ENCODE measurements at regions not wholly inside any gene's neighbourhood (a gene's known extent, or its start where the extent isn't known, plus 50 kb on each side); places are given as distances from the start of the nearest gene placed in this dataset.

DNA sequence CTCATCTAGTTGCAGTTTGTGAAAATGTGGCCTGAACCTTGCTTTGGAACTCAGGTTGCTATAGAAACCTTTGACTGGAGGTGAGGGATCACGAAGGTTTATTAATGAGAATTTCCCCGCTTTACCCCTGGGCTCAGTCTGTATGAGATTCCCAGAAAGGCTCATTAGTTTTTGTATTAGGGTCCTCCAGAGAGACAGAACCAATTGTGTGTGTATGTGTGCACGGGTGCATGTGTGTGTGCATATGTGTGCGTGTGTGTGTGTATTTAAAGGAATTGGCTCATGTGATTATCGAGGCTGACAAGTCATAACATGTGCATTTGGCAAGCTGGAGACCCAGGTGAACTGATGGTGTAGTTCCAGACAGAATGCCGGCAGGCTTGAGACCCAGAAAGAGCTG lies 113.8 kb upstream of the DLX2 start:
- no peak overlapping the region for H3K4me3 ChIP-seq (replicated peaks in 1 of 2; ENCODE audit: low read depth in 2 of 2, low read length in 2 of 2)
- TF ChIP-seq, protein P1, sequence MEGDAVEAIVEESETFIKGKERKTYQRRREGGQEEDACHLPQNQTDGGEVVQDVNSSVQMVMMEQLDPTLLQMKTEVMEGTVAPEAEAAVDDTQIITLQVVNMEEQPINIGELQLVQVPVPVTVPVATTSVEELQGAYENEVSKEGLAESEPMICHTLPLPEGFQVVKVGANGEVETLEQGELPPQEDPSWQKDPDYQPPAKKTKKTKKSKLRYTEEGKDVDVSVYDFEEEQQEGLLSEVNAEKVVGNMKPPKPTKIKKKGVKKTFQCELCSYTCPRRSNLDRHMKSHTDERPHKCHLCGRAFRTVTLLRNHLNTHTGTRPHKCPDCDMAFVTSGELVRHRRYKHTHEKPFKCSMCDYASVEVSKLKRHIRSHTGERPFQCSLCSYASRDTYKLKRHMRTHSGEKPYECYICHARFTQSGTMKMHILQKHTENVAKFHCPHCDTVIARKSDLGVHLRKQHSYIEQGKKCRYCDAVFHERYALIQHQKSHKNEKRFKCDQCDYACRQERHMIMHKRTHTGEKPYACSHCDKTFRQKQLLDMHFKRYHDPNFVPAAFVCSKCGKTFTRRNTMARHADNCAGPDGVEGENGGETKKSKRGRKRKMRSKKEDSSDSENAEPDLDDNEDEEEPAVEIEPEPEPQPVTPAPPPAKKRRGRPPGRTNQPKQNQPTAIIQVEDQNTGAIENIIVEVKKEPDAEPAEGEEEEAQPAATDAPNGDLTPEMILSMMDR (IDR thresholded peaks at IDR 0.05; ENCODE audit: low read depth, low read length): no peak
- DNase-seq (ENCODE audit: low read depth in 2 of 2): no peak

DNA sequence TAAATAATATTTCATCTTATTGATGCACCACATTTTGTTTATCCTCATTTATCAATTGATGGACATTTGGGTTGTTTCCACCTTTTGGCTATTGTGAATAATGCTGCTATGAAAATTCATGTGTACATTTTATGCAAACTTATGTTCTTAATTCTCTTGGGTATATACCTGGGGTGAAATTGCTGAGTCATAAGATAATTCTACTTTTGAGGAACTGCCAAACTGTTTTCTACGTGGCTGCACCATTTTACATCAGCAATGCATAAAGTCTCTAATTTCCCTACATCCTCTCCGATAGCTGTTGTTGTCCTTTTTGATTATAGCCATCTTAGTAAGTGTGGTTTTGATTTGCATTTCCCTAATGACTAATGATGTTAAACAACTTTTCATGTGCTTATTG lies 116.5 kb upstream of the DLX2 start:
- TF ChIP-seq, protein P1 (IDR thresholded peaks at IDR 0.05; ENCODE audit: low read depth, low read length): no peak
- no peak overlapping the region for H3K4me3 ChIP-seq (replicated peaks in 1 of 2; ENCODE audit: low read depth in 2 of 2, low read length in 2 of 2)
- no peak for DNase-seq (ENCODE audit: low read depth in 2 of 2)

DNA sequence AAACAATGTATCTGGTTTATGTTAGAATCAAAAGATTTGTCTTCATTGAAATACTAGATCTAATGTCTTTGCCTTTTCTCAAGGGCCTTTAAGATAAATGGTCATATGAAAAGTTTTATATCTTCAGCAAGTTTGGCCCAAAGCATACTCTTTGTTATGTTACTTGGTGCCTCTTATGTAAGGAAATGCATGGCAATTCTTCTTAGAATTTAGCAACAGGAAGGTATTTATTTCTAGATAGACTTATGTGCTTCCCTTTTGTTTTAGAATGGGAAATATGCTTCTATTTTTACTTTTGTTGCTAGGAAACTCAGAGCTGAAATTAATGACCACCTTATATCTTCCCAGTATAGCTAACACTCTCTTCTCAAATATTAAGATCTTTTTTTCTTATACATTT lies 117.4 kb upstream of the DLX2 start:
- DNase-seq (ENCODE audit: low read depth in 2 of 2): no peak
- TF ChIP-seq, protein P1 (IDR thresholded peaks at IDR 0.05; ENCODE audit: low read depth, low read length): no peak
- H3K4me3 ChIP-seq (replicated peaks in 1 of 2; ENCODE audit: low read depth in 2 of 2, low read length in 2 of 2): no peak overlapping the region

DNA sequence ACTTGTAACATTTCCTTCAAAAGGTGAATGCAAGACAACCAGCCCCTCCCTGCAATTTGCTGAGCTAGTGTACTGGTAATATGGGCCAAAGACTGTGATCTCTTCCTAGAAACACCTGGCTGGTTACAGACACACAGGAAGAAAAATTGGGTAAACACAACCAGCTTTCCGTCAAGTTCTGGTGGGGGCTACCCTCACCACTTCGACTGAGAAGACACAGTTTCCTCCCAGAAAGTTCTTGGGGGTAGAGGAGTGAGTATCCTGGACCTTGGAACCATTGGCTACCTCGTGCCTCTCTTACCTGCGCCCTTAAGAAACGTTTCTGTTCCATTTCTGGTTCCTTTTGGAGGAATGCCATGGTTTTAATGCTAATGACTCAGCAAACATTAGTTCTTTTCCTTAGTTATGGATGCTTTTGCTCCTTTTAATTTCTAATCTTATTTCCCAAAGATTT lies 120.9 kb upstream of the DLX2 start:
- DNase-seq (ENCODE audit: low read depth in 2 of 2): no peak
- TF ChIP-seq, protein P1 (IDR thresholded peaks at IDR 0.05; ENCODE audit: low read depth, low read length): no peak
- H3K4me3 ChIP-seq (replicated peaks in 1 of 2; ENCODE audit: low read depth in 2 of 2, low read length in 2 of 2): no peak overlapping the region

DNA sequence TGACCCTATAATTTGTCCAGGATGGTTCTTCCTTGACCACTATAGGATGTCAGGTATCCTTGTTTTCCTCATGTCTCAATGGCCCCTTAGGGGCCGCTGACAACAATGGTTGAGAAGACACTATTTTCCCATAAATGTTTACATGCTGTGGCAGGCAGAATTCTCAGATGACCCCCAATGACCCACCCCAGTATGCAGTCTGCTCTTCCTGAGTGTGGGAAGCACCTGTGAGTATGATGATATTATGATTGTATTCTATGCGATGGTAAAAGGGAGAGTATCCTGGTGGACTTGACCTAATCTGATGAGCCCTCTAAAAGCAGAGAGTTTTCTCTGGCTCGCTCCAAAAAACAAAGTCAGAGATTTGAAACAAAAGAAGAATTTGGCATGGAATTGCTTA lies 123.1 kb upstream of the DLX2 start:
- DNase-seq (ENCODE audit: low read depth in 2 of 2): no peak
- H3K4me3 ChIP-seq (replicated peaks in 1 of 2; ENCODE audit: low read depth in 2 of 2, low read length in 2 of 2): no peak overlapping the region
- TF ChIP-seq, protein P1 (IDR thresholded peaks at IDR 0.05; ENCODE audit: low read depth, low read length): no peak

DNA sequence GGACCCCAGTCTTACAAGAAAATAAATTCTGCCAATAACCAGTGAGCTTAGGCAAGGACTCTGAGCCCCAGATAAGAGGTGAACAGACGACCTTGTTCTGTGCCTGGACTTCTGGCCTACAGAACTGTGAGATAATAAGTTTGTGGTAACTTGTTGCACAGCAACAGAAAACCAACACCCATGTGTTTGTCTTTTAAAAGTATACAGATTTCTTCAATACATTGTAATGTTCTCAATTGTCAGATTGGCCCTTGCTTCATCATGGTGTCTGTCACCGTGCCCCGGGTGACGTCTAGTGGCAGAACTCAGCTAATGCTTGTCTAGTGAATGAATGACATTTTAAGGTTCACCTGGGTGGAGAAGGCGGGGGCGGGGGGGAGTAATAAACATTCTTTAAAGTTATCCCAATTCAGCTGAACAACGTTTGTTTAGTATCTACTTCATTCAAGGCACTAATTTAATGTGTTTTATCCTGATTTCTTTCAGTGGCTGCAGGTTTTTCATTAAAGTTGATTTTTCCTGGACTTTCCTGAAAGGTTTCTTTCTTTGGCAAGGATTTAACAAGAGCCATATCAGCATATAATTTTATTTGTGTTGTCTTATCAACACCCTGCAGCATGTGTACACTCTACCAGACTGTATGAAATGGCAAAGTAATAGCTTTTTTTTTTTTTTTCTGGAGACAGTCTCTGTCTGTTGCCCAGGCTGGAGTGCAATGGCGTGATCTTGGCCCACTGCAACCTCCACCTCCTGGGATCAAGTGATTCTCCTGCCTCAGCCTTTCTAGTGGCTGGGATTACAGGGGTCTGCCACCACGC lies 123.8 kb upstream of the DLX2 start:
- no peak overlapping the region for H3K4me3 ChIP-seq (replicated peaks in 1 of 2; ENCODE audit: low read depth in 2 of 2, low read length in 2 of 2)
- TF ChIP-seq, protein P1 (IDR thresholded peaks at IDR 0.05; ENCODE audit: low read depth, low read length): no peak
- no peak for DNase-seq (ENCODE audit: low read depth in 2 of 2)
